Fibroblast of skin of scalp (primary cell): ENCODE measurements at regions not wholly inside any gene's neighbourhood (a gene's known extent, or its start where the extent isn't known, plus 50 kb on each side); places are given as distances from the start of the nearest gene placed in this dataset.
"Not testable (repeated sequence)": the region's sequence is repeated elsewhere in the genome, so short reads cannot be mapped to it uniquely, and the experiment has no call there.

Experiments used
- DNase-seq: peaks from one replicate; pipeline ENCODE4 v3.0.0-alpha.2; 2013

DNA sequence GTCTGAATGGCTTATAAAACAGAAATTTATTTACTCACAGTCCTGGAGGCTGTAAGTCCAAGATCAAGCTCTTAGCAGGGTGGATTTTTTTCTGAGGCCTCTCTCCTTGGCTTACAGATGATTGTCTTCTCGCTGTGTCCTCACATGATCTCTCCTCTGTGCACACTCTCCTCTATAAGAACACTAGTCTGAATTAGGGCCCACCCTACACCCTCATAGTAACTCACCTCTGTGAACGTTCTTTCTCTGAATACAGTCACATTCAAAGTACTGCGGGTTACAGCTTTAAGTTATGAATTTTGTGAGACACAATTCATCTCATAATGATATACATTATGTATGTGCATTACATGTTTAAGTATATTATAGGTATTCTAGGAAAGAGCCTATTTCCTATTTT lies 135.7 kb upstream of the ATXN7L3B start:
- no peak for DNase-seq

DNA sequence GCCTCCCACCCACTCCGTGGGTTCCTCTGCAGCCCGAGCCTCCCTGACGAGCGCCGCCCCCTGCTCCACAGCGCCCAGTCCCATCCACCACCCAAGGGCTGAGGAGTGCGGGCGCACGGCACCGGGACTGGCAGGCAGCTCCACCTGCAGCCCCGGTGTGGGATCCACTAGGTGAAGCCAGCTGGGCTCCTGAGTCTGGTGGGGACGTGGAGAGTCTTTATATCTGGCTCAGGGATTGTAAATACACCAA lies 134.5 kb upstream of the ATXN7L3B start:
- DNase-seq = not testable (repeated sequence)

DNA sequence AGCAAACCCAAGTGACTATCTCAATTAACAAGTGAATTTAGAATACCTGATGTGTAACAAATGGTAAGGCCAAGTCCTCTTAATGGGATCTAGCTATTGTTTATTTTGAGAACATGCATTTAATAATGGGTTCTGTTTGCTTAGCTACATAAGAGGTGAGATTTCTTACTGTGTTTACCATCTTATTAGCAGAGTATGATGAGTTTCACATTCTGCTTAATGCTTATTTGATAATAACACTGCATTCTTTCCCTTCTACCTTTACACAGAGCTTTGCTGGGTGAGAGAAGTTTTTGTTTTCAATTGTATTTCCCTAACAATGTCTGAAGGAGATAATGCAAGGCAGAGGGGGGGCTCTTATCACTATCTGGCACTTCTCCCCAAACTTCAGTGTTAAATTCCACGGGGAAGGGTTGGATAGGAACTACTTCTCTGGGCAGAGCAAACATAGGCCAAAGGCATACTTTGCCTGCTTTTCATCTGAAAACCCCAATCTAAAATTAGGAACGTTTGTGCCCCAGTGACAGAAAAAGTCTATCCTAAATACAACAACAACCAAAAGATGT lies 129.0 kb upstream of the ATXN7L3B start:
- no peak for DNase-seq

DNA sequence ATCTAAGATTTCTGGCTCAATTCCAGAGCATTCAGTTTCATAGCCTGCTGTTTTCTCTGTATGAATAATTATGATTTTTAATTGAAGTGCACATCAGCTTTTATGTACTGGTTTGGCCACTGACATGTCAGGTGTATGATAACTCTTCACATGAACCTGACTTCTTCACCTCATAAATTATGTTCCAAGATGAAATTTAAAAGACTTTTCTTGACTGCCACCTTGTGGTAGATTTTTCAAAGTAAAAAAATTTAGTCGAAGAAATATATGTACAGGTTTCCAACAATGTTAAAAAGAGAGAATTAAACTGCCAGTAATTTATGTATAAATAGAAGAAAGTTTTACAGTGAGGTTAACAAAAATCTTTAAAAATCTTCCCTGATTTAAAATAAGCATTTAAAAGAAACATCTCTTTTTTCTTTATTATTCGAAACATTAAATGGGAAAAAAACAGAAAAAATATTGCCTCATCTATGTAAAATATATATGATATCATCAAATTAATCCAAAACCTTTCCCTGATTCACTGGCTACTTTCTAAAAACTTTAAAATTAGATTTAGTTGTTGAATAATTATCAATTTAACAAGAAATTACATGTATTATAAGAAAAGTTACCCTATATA lies 124.9 kb upstream of the ATXN7L3B start:
- DNase-seq = peak; percentile 20

DNA sequence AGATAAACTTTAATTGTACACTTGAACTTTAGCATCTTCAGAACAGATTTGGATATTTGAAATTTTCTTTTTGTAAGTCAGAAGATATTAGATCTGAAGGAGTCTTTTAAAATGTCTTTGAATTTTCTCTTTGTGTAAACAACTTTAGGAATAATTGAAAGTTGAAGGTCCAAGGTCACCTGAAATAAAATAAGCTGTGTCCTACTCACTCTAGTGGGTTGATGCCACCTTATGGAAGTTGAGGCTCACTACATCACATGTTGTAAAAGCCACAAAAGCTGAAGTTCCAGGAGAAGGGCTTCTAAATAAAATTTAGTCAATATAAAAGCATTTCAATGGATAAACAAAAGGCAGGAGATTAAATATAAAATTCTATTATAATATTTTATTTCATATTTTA lies 122.0 kb upstream of the ATXN7L3B start:
- DNase-seq = peak; percentile 12

DNA sequence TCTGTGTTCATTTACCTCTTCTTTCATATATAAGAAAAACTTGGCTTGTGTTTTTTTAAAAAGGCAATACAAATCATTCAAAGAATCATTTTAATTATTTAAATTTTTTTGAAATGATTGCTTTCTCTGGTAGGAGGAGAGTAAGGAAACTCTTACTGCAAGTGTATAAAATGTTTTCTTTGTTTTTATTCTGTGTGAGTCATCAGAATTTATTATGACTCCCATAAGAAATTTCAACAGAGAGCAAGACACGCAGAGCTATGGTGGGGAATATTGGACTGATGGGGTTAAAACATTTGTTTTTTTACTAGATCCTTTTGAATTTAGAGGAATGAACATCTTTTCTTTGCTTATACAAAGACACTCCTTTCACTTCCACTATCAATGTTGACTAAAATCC lies 119.1 kb upstream of the ATXN7L3B start:
- DNase-seq = no peak

DNA sequence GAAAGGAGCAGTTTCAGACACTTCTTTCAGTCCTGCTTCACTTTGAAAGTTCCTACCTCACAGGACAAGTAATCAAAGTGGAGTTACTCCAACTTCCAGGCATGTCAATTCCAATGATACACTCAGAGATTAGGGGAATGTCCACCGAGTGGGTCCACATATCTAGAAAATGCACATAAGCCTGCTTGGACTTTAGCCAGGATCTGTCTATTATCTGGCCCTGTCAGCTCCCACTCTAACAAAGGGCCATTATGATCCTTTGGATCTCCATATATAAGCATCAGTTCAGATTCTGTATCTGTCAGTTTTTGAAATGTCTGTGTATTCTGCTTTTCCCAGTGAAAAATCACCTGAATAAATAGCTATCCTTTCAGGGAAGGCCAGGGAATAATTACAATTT lies 112.9 kb upstream of the ATXN7L3B start:
- DNase-seq = no peak

DNA sequence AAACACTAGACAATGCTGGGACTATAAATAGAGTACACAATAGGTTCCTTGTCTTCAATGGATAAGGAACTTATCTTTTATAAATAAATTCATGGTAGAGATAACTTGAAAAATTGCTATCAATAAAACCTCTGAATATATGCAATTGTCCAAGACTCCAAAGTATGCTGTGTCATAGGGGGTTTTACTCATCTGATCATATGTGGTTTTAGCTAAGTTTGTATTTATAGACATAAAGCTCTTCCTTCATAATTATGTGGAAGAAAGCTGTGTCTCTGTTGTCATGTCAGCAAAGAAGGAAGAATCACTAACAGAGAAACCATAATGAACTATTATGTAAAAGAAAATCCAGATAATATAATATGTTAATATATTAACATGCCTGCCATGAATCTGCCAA lies 111.5 kb upstream of the ATXN7L3B start:
- no peak for DNase-seq

DNA sequence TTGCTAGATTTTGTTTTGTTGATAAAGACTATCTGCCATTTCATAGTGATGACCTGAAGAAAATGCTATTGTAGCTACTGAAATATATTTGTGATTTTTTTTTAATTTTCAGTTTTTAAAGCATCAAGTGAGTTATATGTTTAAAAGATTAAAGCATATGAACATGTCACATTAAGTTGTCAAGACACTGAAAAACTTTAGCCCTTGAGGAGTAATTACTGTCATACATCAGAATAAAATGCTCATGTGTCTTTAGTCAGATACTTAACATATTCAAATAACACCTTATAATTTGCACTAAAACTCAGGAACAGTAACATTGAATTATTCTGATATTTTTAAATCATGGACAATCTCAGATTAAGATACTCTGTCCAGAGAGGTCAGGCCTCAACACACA lies 108.1 kb upstream of the ATXN7L3B start:
- no peak for DNase-seq

DNA sequence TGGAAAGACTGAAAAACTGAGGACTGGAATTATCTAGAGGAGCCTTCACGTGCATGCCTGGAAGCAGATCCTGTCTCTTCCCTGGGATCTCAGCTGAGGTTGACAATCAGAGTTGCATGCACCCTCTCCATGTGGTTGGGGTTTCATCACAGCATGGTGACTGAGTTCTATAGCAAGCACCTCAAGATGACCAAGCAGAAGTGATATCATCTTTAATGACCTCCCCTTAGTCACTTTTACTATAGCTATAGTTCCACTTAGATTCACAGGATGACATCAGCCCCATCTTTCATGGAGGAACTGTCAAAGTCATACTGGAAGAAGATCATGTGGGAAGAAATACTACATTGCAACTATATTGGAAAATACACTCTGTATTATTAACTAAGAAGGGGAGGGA lies 105.8 kb upstream of the ATXN7L3B start:
- no peak for DNase-seq

DNA sequence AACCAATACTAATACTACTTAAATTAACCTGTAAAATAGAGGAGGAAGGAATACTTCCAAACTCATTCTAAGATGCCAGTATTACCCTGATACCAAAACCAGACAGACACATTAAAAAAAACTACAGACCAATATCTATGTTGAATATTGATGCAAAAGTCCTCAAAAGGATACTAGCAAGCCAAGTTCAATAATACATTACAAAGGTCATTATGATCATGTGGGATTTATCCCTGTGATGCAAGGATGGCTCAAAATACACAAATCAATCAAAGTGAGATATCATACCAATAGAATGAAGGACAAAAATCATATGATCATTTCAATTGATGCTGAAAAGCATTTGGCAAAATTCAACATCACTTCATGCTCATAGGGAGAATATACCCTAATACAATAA lies 97.2 kb upstream of the ATXN7L3B start:
- no peak for DNase-seq

DNA sequence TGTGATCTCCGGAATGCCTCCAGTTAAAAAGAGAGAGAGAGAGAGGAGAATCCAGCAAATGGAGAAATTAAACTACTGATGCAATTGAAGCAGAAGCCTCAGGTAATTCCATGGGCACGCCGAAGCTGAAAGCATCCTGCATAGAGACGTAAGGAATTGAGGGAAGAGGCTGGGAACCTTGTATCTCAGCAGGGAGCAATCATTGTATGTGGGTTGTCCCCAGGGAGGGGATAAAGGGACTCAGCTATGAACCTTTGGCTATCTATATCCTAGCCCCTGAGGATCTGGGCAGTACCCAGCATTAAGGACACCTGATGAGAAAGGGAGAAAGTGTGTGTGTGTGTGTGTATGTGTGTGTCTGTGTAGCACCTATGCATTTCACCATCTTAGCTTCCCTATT lies 95.8 kb upstream of the ATXN7L3B start:
- DNase-seq = no peak

DNA sequence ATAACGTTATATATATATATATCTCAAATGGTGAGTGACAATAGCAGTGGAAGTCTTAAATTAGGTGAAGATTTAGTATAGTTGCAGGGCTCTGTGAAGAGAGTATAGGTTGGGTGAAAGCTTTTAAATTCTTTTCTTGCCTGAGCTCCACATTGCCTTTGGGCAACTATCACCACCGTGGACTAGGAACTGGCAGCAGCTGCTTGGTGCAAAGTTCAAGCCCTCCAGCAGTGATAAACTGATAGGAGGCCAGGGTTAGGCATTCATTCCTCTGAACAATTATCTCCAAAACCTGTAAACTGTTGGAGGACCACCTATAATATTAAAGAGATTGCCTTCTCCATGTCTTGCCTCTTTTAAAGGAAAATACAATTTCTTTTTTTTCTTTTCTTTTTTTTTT lies 91.2 kb upstream of the ATXN7L3B start:
- no peak for DNase-seq

DNA sequence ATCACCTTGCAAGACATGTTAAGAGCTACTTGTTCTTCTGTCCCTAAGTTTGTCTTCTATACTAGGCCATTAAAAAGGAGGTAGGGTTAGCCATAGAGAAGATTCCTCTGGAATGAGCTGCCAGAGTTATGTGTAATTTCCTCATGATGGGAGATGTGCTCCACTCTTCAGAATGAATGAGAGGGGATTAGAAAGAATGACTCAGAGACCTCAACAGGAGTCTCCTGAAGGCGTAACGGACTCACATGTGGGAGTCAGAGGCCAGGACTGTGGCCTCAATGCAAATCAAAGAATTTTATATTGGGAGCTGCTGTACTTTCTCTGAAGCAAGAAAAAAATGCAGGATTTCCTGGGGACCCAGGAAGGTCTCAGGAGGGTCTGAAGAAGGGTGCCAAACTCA lies 87.8 kb upstream of the ATXN7L3B start:
- DNase-seq = peak; percentile 64

DNA sequence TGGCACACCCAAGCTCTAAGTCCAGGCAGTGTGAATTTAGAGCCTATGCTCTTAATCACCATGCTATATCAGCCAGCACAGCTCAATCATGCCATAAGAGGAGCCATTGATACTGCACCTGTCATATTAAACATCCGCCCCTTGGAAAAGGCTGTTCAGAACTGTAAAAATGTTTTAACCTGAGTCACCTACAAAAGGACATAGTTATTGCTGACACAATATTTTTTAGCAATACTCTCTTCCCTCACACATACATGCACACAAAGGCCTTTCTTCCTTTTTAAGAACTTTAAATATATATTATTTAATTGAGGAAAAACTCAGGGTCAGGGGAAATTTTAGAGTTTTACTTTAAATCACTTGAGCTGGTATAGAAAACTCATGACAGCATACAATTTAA lies 83.5 kb upstream of the ATXN7L3B start:
- no peak for DNase-seq

DNA sequence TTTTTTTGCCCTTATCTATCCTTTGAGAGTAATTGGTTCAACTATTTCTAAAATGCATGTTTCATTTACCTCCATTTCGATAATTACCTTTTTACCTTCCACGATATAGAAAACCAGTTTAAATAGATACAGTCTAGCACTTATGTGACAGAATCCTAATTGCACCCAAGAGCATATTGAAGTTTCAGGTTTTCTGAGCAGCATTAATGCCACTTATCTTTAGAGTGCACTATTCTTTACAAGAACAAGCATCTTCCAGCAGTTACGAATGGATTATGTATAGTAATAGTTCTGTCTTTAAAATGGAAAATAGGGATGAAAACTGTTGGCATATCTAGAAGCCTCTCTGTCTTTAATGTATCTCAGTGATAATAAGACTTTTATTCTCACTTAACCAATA lies 82.2 kb upstream of the ATXN7L3B start:
- no peak for DNase-seq

DNA sequence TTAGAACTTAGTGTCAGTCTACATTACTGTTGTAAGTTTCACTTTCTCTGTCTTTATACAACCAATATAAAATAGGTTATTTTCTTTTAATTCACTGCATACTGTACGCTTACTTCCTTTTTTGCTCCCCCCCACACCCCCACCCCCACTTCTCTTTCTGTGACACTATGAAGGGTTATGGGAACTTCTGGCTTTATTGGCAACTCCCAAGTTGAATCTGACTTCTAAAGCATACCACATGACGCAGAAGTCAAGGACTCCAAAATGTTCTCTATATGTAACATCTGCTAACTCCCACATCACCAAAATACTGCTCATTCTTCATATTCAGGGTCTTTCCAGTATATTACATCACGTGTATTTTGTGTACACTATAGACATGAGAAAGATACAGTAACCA lies 81.2 kb upstream of the ATXN7L3B start:
- no peak for DNase-seq

DNA sequence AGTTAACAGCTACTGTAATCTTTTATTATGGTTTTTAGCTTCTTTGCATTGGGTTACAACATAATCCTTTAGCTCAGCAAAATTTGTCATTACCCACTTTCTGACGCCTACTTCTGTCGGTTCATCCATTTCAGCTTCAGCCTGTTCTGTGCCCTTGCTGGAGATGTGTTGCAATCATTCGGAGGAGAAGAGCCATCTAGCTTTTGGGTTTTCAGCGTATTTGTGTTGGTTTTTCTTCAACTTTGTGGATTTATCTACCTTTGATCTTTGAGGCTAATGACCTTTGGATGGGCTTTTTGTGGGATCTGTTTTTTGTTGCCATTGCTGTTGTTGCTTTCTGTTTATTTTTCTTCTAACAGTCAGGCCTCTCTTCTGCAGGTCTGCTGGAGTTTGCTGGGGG lies 69.2 kb upstream of the ATXN7L3B start:
- DNase-seq = no peak

DNA sequence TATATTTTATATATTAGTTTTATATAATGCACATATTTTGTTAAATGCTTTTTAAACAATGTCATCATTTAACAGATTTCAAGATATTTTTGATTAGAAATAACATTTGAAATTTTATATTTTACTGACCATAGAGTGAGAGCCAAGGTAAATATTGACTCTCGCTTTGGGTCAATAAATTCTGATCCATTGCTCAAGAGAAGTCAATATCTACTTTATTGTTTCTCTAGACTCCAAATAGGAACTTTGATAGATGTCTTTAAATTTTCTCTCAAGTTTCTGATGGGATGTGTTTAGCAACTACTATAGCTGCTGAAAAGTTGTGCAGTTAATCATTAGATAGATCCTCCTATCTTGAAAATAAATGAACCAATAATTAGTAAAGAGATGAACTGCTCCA lies 61.4 kb upstream of the ATXN7L3B start:
- no peak for DNase-seq

DNA sequence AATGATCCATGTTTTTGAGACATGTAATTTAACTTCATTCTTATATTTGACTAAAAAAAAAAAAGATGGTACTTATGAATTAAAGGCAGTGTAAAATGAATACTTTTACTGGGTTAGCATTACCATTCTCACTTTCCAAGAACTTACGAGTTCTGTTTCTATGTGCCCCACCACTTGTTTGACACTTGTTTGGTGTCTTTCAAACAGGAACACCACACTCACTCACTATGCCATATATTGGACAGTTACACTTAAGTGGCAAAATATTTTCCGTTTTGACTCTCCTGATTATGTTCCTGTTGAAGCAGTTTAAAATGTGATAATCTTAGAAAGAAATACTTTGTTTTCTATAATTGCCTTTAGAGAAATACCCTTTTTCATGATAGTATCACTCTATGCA lies 56.6 kb upstream of the ATXN7L3B start:
- no peak for DNase-seq

DNA sequence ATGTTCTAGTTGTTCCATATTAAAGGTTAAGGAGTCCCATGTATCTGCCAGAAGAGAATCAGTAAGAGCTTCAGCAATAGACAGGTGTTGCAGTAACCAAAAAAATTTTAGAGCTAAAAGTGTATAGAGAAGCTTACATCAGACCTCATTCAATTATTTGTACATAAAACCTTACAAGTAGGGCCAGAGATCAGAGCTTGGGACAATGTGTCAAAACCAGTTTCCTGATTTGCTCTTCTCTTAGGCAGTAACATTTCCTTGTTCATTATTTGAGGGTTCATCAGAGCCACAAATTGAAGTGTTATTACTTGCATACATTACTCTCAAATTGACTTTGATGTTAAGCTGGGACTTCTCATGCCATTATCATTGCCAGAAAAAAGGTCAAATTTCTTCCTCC lies 55.5 kb upstream of the ATXN7L3B start:
- DNase-seq = no peak

DNA sequence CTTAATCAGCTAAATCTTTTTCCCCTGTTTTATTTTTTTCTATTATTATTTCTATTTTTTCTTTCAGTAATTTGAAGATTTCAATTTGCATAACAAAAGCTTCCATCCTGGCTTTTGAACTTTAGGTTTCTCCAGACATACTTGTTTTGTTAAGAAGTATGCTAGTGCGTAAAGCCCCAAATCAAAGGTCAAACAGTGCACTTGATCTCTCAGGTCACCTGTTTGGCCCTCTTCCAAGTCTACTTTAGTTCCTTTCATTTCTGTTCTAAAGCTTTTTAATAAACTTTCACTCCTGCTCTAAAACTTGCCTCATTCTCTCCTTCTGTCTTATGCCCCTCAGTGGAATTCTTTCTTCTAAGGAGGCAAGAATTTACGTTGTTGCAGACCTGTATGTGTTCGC lies 54.6 kb upstream of the ATXN7L3B start:
- no peak for DNase-seq
